Thyroid gland (tissue), 4 donors: ENCODE measurements at regions not wholly inside any gene's neighbourhood (a gene's known extent, or its start where the extent isn't known, plus 50 kb on each side); places are given as distances from the start of the nearest gene placed in this dataset.

Experiments used
- POLR2A ChIP-seq, 2 donors: fragments of 450-650 bp; IDR thresholded peaks; one replicate each; pipeline ENCODE4 v1.6.1; 2017; ENCODE audit warnings: antibody characterized with exemption in 2 of 2, mild to moderate bottlenecking in 2 of 2, moderate library complexity in 1 of 2
- TF ChIP-seq, protein P1 (sequence below), 6 experiments: fragments of 200-600 bp in 3 of 6; fragments of 450-650 bp in 3 of 6; sonication (generic) in 3 of 6; IDR thresholded peaks; one replicate each; pipeline ENCODE4 v1.5.1; 2016 to 2019; ENCODE audit warnings: antibody characterized with exemption in 6 of 6, mild to moderate bottlenecking in 2 of 6, inconsistent platforms in 1 of 6, moderate library complexity in 1 of 6

DNA sequence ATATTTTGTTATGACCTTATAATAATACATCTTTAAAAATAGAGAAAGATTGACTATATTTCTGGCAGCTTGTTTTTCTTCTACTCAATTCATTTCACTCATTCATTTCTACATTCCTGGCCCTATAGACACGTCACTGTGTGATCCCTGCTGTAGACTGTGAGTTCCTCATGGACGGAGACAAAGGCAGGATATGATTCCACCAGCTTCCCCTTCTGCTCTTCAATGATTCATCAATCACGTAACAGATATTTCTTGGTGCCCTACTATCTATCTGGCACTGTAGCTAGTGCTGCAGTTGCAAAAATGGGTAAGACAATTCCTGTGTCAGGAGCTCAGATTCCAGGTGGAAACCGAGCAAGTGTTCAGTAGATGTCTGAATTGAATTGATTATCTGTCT, 415.0 kb downstream of the SFMBT2 start:
- TF ChIP-seq, protein P1, sequence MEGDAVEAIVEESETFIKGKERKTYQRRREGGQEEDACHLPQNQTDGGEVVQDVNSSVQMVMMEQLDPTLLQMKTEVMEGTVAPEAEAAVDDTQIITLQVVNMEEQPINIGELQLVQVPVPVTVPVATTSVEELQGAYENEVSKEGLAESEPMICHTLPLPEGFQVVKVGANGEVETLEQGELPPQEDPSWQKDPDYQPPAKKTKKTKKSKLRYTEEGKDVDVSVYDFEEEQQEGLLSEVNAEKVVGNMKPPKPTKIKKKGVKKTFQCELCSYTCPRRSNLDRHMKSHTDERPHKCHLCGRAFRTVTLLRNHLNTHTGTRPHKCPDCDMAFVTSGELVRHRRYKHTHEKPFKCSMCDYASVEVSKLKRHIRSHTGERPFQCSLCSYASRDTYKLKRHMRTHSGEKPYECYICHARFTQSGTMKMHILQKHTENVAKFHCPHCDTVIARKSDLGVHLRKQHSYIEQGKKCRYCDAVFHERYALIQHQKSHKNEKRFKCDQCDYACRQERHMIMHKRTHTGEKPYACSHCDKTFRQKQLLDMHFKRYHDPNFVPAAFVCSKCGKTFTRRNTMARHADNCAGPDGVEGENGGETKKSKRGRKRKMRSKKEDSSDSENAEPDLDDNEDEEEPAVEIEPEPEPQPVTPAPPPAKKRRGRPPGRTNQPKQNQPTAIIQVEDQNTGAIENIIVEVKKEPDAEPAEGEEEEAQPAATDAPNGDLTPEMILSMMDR (IDR thresholded peaks at IDR 0.05) = no peak
- TF ChIP-seq POLR2A (IDR thresholded peaks at IDR 0.05) = no peak
